ENCODE measurements at regions not wholly inside any gene's neighbourhood (a gene's known extent, or its start where the extent isn't known, plus 50 kb on each side); places are given as distances from the start of the nearest gene placed in this dataset.

GRCh38 chr13:47523771-47524170 lies 477.3 kb downstream of the SUCLA2 start:
- Histone ChIP-seq H3K9me3 (ENCODE audit: low read depth) (no peaks in the 10 kb centered on the region), H3K27ac (no peak overlapping the region), H3K4me1 (ENCODE audit: insufficient read depth) (no peaks in the 10 kb centered on the region), H2AFZ (no peak overlapping the region), H3K36me3 (replicated peaks; ENCODE audit: insufficient read depth, low read depth) (no peaks in the 10 kb centered on the region), H3K9me2 (replicated peaks; ENCODE audit: insufficient read depth) (no peaks in the 10 kb centered on the region), H4K20me1 (ENCODE audit: insufficient read depth, poor library complexity, severe bottlenecking) (no peaks in the 10 kb centered on the region), H3K4me2 (no peak overlapping the region), H3K27me3 (no peaks in the 10 kb centered on the region), H3K79me2 (no peaks in the 10 kb centered on the region), H3K4me3 (no peak overlapping the region)
- TF ChIP-seq EZH2 (IDR thresholded peaks at IDR 0.05; ENCODE audit: borderline replicate concordance) = no peak
- no peak for TF ChIP-seq EZH2phosphoT487 (IDR thresholded peaks at IDR 0.05; ENCODE audit: low read depth, severe bottlenecking, unreplicated experiment)
- TF ChIP-seq, protein P1, sequence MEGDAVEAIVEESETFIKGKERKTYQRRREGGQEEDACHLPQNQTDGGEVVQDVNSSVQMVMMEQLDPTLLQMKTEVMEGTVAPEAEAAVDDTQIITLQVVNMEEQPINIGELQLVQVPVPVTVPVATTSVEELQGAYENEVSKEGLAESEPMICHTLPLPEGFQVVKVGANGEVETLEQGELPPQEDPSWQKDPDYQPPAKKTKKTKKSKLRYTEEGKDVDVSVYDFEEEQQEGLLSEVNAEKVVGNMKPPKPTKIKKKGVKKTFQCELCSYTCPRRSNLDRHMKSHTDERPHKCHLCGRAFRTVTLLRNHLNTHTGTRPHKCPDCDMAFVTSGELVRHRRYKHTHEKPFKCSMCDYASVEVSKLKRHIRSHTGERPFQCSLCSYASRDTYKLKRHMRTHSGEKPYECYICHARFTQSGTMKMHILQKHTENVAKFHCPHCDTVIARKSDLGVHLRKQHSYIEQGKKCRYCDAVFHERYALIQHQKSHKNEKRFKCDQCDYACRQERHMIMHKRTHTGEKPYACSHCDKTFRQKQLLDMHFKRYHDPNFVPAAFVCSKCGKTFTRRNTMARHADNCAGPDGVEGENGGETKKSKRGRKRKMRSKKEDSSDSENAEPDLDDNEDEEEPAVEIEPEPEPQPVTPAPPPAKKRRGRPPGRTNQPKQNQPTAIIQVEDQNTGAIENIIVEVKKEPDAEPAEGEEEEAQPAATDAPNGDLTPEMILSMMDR (IDR thresholded peaks at IDR 0.05; ENCODE audit: poor library complexity) = no peak
- WGBS (ENCODE audit: low lambda C conversion rate, missing lambda C conversion rate) = 92% methylated on average over 1 of the region's 1 CpG
- no peak for DNase-seq (ENCODE audit: low spot score)

DNA sequence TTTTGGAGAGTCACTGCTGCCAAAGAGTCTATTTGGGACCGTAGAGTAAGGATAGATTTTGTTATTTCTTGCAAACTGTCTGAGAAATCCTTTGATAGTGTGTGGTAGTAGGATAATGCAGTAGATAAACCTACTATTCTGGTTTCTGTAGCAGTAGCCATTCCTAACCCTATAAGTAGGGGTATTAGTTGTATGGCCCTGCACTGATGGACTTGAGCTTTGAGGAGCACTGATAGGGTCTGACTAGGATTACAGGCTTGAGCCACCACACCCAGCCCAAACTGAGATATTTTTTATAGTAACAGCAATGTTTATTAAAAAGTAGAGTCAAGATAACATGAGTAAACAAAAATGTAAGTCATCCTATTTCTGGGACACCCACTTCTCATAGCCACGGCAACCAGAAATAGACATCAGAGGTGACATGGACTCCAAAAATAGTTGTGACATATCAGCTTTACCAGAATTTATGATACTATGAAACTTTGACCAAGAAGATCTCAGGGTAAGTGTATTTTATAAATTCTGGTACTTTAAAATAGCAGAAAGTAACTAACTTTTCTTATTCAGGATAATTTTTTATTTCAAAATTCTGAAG lies 479.1 kb downstream of the SUCLA2 start:
- no peak overlapping the region for H2AFZ ChIP-seq
- TF ChIP-seq, protein P1 (IDR thresholded peaks at IDR 0.05; ENCODE audit: poor library complexity) = no peak
- no peak for TF ChIP-seq EZH2phosphoT487 (IDR thresholded peaks at IDR 0.05; ENCODE audit: low read depth, severe bottlenecking, unreplicated experiment)
- no peak for TF ChIP-seq EZH2 (IDR thresholded peaks at IDR 0.05; ENCODE audit: borderline replicate concordance)
- no peak overlapping the region for H3K27ac ChIP-seq

GRCh38 chr13:47519626-47520025 lies 481.4 kb downstream of the SUCLA2 start:
- H3K9me2 ChIP-seq (replicated peaks; ENCODE audit: insufficient read depth) = no peaks in the 10 kb centered on the region
- no peaks in the 10 kb centered on the region for H4K20me1 ChIP-seq (ENCODE audit: insufficient read depth, poor library complexity, severe bottlenecking)
- no peaks in the 10 kb centered on the region for H3K4me1 ChIP-seq (ENCODE audit: insufficient read depth)
- H3K36me3 ChIP-seq (replicated peaks; ENCODE audit: insufficient read depth, low read depth) = no peaks in the 10 kb centered on the region
- no peaks in the 10 kb centered on the region for H3K27me3 ChIP-seq
- no peak overlapping the region for H3K4me3 ChIP-seq
- H3K27ac ChIP-seq = no peak overlapping the region
- no peak for DNase-seq (ENCODE audit: low spot score)
- TF ChIP-seq EZH2 (IDR thresholded peaks at IDR 0.05; ENCODE audit: borderline replicate concordance) (no peak), EZH2phosphoT487 (IDR thresholded peaks at IDR 0.05; ENCODE audit: low read depth, severe bottlenecking, unreplicated experiment) (no peak)
- TF ChIP-seq, protein P1 (IDR thresholded peaks at IDR 0.05; ENCODE audit: poor library complexity) = no peak
- H3K79me2 ChIP-seq = no peaks in the 10 kb centered on the region
- H2AFZ ChIP-seq = no peak overlapping the region
- WGBS (ENCODE audit: low lambda C conversion rate, missing lambda C conversion rate) = 68% methylated on average over 2 of the region's 2 CpGs
- no peak overlapping the region for H3K4me2 ChIP-seq
- H3K9me3 ChIP-seq (ENCODE audit: low read depth) = no peaks in the 10 kb centered on the region

More for the DNA sequence above, 479.1 kb downstream of the SUCLA2 start:
- Histone ChIP-seq H3K9me3 (ENCODE audit: low read depth) (no peaks in the 10 kb centered on the region), H3K27me3 (no peaks in the 10 kb centered on the region), H3K4me2 (no peak overlapping the region), H3K79me2 (no peaks in the 10 kb centered on the region), H3K9me2 (replicated peaks; ENCODE audit: insufficient read depth) (no peaks in the 10 kb centered on the region), H3K36me3 (replicated peaks; ENCODE audit: insufficient read depth, low read depth) (no peaks in the 10 kb centered on the region), H3K4me1 (ENCODE audit: insufficient read depth) (no peaks in the 10 kb centered on the region), H3K4me3 (no peak overlapping the region), H4K20me1 (ENCODE audit: insufficient read depth, poor library complexity, severe bottlenecking) (no peaks in the 10 kb centered on the region)
- 72% methylated on average over 2 of the region's 2 CpGs for WGBS (ENCODE audit: low lambda C conversion rate, missing lambda C conversion rate)
- DNase-seq (ENCODE audit: low spot score) = no peak

Measured in hepatocyte (in vitro differentiated cells).